DND-41 (cell line): ENCODE measurements at regions not wholly inside any gene's neighbourhood (a gene's known extent, or its start where the extent isn't known, plus 50 kb on each side); places are given as distances from the start of the nearest gene placed in this dataset.

Experiments used
- CTCF ChIP-seq: IDR thresholded peaks from 2 replicates; pipeline ENCODE4 v1.5.1; 2012; ENCODE audit warnings: borderline replicate concordance, low read length, moderate library complexity, mild to moderate bottlenecking; ENCODE audit not compliant: poor library complexity, severe bottlenecking; ENCODE audit errors: extremely low read depth
- EZH2 ChIP-seq: IDR thresholded peaks from 3 replicates; pipeline ENCODE4 v1.6.1; 2012; ENCODE audit warnings: borderline replicate concordance, low read depth, mild to moderate bottlenecking, moderate library complexity, low read length, inconsistent platforms; ENCODE audit not compliant: severe bottlenecking

DNA sequence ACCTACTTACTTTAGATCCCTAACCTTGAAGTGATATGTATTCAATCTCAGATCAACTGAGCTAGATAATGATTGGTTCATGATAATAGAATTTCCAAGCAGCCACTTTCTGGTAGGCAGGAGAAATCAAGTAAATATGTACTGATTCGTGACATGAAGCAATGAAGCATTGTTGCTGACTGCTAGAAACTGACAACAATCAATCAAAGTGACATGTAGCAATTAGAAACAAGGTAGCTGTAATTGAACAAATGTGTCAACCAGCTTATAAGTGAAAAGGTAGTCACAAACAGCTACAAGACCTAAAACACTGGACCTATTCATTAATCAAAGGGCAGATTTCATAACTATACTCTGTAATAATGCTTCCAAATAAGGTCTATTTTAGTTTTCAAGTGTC is 62.4 kb downstream of the PABPC4L start:
- TF ChIP-seq CTCF (no peak), EZH2 (no peak)
